ENCODE measurements at regions not wholly inside any gene's neighbourhood (a gene's known extent, or its start where the extent isn't known, plus 50 kb on each side); places are given as distances from the start of the nearest gene placed in this dataset.

- no peak for TF ChIP-seq CTCF (tag by site-specific recombination; IDR thresholded peaks at IDR 0.05)
- TF ChIP-seq SP2 (tag by site-specific recombination; IDR thresholded peaks at IDR 0.05), result no peak
- no peak for TF ChIP-seq ZBTB49 (tag by site-specific recombination; IDR thresholded peaks at IDR 0.05; ENCODE audit: low read depth)
- TF ChIP-seq ZNF501 (tag by site-specific recombination; IDR thresholded peaks at IDR 0.05), result no peak
- no peak for TF ChIP-seq ZNF621 (tag by site-specific recombination; IDR thresholded peaks at IDR 0.05)
- no peak for TF ChIP-seq ATF2 (tag by site-specific recombination; IDR thresholded peaks at IDR 0.05; ENCODE audit: low read depth)
- no peak for TF ChIP-seq TRIM28 (IDR thresholded peaks at IDR 0.05; ENCODE audit: borderline replicate concordance, low read length)
- TF ChIP-seq HOXA7 (CRISPR knock-in tag; IDR thresholded peaks at IDR 0.05; ENCODE audit: borderline replicate concordance), result no peak
These were observed 128.7 kb upstream of the CCDC68 start for GRCh38 chr18:55088000-55088401.

Data from HEK293 (cell line).